IPS-NIHi7 (cell line): ENCODE measurements at regions not wholly inside any gene's neighbourhood (a gene's known extent, or its start where the extent isn't known, plus 50 kb on each side); places are given as distances from the start of the nearest gene placed in this dataset.

Experiments used
- DNase-seq: peaks from one replicate; pipeline ENCODE4 v3.0.0; 2012; ENCODE audit warnings: mixed read lengths; ENCODE audit errors: extremely low spot score

- DNase-seq = no peak
Measured at GRCh38 chr7:45455662-45456061, 118.5 kb upstream of the ADCY1 start.

GRCh38 chr7:45456105-45456504, 118.1 kb upstream of the ADCY1 start:
- no peak for DNase-seq

- DNase-seq = no peak
Measured at GRCh38 chr7:45456747-45457524, 117.2 kb upstream of the ADCY1 start.

- DNase-seq = no peak
Measured at GRCh38 chr7:45457591-45457990, 116.6 kb upstream of the ADCY1 start.

GRCh38 chr7:45459476-45459875, 114.7 kb upstream of the ADCY1 start:
- no peak for DNase-seq

GRCh38 chr7:45460379-45460778, 113.8 kb upstream of the ADCY1 start:
- DNase-seq = no peak

- no peak for DNase-seq
Measured at GRCh38 chr7:45461026-45461425, 113.1 kb upstream of the ADCY1 start.

- DNase-seq = no peak
Measured at GRCh38 chr7:45469103-45469502, 105.1 kb upstream of the ADCY1 start.

GRCh38 chr7:45470031-45470430, 104.1 kb upstream of the ADCY1 start:
- no peak for DNase-seq

- no peak for DNase-seq
Measured at GRCh38 chr7:45479781-45480180, 94.4 kb upstream of the ADCY1 start.

GRCh38 chr7:45482451-45482850, 91.7 kb upstream of the ADCY1 start:
- no peak for DNase-seq

- DNase-seq = peak; percentile 43
Measured at GRCh38 chr7:45484094-45484493, 90.1 kb upstream of the ADCY1 start.

- no peak for DNase-seq
Measured at GRCh38 chr7:45486575-45486974, 87.6 kb upstream of the ADCY1 start.

- no peak for DNase-seq
Measured at GRCh38 chr7:45494885-45495284, 79.3 kb upstream of the ADCY1 start.

- no peak for DNase-seq
Measured at GRCh38 chr7:45495618-45496017, 78.5 kb upstream of the ADCY1 start.

GRCh38 chr7:45500257-45500656, 73.9 kb upstream of the ADCY1 start:
- no peak for DNase-seq

- DNase-seq = no peak
Measured at GRCh38 chr7:45501791-45502190, 72.4 kb upstream of the ADCY1 start.

- DNase-seq = no peak
Measured at GRCh38 chr7:45506059-45506458, 68.1 kb upstream of the ADCY1 start.

- no peak for DNase-seq
Measured at GRCh38 chr7:45509222-45509621, 64.9 kb upstream of the ADCY1 start.

- no peak for DNase-seq
Measured at GRCh38 chr7:45511721-45512597, 62.2 kb upstream of the ADCY1 start.

- no peak for DNase-seq
Measured at GRCh38 chr7:45514944-45515343, 59.2 kb upstream of the ADCY1 start.

GRCh38 chr7:45515346-45515745, 58.8 kb upstream of the ADCY1 start:
- DNase-seq = no peak
